ENCODE measurements at regions not wholly inside any gene's neighbourhood (a gene's known extent, or its start where the extent isn't known, plus 50 kb on each side); places are given as distances from the start of the nearest gene placed in this dataset.

DNA sequence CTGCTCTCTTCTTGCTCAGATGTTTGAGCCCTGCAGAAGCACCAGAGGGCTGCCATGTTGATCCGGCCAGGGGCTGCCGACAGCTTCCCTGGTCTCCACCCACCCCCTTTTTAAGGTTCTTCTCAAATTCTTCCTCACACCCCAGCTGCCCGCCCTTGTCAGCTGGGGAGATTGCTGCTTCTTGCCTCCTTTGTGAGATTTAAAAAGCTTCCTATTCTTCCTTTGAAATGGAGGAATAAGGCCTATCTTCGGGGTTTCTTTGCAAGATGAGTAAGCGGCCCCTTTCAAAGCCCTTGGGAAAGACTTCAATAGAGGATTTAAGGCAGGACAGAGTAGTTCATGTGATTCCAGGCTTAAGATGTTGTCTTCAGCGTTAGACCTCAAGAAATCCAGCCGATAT is 211.9 kb upstream of the SHH start:
- POLR2A ChIA-PET = no interaction called here
- CTCF ChIA-PET (ENCODE audit: low intra/inter-chr PET ratio, low total read pairs) = no interaction called here
- H3K4me2 ChIP-seq (ENCODE audit: low read depth, low read length) = no peak overlapping the region

More for the DNA sequence above, 211.9 kb upstream of the SHH start:
- Histone ChIP-seq H3K79me2 (ENCODE audit: insufficient read depth, low read length) (no peaks in the 10 kb centered on the region), H3K9me3 (ENCODE audit: low read length) (no peaks in the 10 kb centered on the region), H4K20me1 (ENCODE audit: insufficient read depth, low read length) (no peaks in the 10 kb centered on the region), H3K9ac (ENCODE audit: insufficient read depth, low read depth, low read length) (no peak overlapping the region), H3K27me3 (ENCODE audit: control insufficient read depth in 1 of 2, insufficient read depth in 2 of 2, low read length in 2 of 2) (peaks cover 1 to 51% of the 10 kb centered on the region in 2 experiments; a peak in 2 of 5 replicates), H3K4me1 (ENCODE audit: insufficient read depth, low read length) (no peaks in the 10 kb centered on the region), H3K36me3 (replicated peaks in 1 of 2; ENCODE audit: control insufficient read depth in 1 of 2, insufficient read depth in 2 of 2, low read length in 2 of 2) (no peaks in the 10 kb centered on the region), H3K27ac (ENCODE audit: extremely low read length, insufficient read depth, low read length) (no peak overlapping the region), H2AFZ (ENCODE audit: low read length) (no peak overlapping the region), H3K4me3 (replicated peaks in 1 of 3; ENCODE audit: insufficient read depth in 1 of 3, low read depth in 2 of 3, low read length in 3 of 3) (no peak overlapping the region)
- in situ Hi-C loops (cut with HindIII; ENCODE audit: extremely low pct_ligation_motif_present, low pct_unique_long_range_greater_than_20kb) = no loop called here
- intact Hi-C loops (cut with micrococcal nuclease; ENCODE audit: unreplicated experiment) = no loop called here
- ATAC-seq = no peak
- BruUV-seq (replicated peaks) = no TSS peak
- WGBS (ENCODE audit: low lambda C conversion rate) = 54% methylated on average over 7 of the region's 7 CpGs
- no peak for TF ChIP-seq HOXA7 (CRISPR knock-in tag; IDR thresholded peaks at IDR 0.05)
- TF ChIP-seq GZF1 (CRISPR knock-in tag; IDR thresholded peaks at IDR 0.05) = no peak
- no peak for TF ChIP-seq TP53 (CRISPR knock-in tag; conservative IDR thresholded peaks at IDR 0.05)
- TF ChIP-seq, protein P1, sequence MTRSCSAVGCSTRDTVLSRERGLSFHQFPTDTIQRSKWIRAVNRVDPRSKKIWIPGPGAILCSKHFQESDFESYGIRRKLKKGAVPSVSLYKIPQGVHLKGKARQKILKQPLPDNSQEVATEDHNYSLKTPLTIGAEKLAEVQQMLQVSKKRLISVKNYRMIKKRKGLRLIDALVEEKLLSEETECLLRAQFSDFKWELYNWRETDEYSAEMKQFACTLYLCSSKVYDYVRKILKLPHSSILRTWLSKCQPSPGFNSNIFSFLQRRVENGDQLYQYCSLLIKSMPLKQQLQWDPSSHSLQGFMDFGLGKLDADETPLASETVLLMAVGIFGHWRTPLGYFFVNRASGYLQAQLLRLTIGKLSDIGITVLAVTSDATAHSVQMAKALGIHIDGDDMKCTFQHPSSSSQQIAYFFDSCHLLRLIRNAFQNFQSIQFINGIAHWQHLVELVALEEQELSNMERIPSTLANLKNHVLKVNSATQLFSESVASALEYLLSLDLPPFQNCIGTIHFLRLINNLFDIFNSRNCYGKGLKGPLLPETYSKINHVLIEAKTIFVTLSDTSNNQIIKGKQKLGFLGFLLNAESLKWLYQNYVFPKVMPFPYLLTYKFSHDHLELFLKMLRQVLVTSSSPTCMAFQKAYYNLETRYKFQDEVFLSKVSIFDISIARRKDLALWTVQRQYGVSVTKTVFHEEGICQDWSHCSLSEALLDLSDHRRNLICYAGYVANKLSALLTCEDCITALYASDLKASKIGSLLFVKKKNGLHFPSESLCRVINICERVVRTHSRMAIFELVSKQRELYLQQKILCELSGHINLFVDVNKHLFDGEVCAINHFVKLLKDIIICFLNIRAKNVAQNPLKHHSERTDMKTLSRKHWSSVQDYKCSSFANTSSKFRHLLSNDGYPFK (CRISPR knock-in tag; IDR thresholded peaks at IDR 0.05; ENCODE audit: borderline replicate concordance) = no peak
- TF ChIP-seq, protein P2, sequence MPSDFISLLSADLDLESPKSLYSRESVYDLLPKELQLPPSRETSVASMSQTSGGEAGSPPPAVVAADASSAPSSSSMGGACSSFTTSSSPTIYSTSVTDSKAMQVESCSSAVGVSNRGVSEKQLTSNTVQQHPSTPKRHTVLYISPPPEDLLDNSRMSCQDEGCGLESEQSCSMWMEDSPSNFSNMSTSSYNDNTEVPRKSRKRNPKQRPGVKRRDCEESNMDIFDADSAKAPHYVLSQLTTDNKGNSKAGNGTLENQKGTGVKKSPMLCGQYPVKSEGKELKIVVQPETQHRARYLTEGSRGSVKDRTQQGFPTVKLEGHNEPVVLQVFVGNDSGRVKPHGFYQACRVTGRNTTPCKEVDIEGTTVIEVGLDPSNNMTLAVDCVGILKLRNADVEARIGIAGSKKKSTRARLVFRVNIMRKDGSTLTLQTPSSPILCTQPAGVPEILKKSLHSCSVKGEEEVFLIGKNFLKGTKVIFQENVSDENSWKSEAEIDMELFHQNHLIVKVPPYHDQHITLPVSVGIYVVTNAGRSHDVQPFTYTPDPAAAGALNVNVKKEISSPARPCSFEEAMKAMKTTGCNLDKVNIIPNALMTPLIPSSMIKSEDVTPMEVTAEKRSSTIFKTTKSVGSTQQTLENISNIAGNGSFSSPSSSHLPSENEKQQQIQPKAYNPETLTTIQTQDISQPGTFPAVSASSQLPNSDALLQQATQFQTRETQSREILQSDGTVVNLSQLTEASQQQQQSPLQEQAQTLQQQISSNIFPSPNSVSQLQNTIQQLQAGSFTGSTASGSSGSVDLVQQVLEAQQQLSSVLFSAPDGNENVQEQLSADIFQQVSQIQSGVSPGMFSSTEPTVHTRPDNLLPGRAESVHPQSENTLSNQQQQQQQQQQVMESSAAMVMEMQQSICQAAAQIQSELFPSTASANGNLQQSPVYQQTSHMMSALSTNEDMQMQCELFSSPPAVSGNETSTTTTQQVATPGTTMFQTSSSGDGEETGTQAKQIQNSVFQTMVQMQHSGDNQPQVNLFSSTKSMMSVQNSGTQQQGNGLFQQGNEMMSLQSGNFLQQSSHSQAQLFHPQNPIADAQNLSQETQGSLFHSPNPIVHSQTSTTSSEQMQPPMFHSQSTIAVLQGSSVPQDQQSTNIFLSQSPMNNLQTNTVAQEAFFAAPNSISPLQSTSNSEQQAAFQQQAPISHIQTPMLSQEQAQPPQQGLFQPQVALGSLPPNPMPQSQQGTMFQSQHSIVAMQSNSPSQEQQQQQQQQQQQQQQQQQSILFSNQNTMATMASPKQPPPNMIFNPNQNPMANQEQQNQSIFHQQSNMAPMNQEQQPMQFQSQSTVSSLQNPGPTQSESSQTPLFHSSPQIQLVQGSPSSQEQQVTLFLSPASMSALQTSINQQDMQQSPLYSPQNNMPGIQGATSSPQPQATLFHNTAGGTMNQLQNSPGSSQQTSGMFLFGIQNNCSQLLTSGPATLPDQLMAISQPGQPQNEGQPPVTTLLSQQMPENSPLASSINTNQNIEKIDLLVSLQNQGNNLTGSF (CRISPR knock-in tag; IDR thresholded peaks at IDR 0.05) = no peak
- TF ChIP-seq ZNF569 (CRISPR knock-in tag; IDR thresholded peaks at IDR 0.05; ENCODE audit: borderline replicate concordance) = no peak
- TF ChIP-seq ZFP41 (CRISPR knock-in tag; IDR thresholded peaks at IDR 0.05; ENCODE audit: borderline replicate concordance) = no peak
- TF ChIP-seq ARHGAP35 (CRISPR knock-in tag; IDR thresholded peaks at IDR 0.05; ENCODE audit: borderline replicate concordance) = no peak
- no peak for TF ChIP-seq SETDB1 (CRISPR knock-in tag; IDR thresholded peaks at IDR 0.05; ENCODE audit: borderline replicate concordance)
- no peak for FAIRE-seq
- DNase-seq (ENCODE audit: low spot score) = no peak

Measured in HepG2 (cell line).